Neutrophil (primary cell): ENCODE measurements at regions not wholly inside any gene's neighbourhood (a gene's known extent, or its start where the extent isn't known, plus 50 kb on each side); places are given as distances from the start of the nearest gene placed in this dataset.

Experiments
- H3K27ac ChIP-seq: fragments of 200-600 bp; sonication (generic); 2 replicates; pipeline ENCODE4 v1.5.1; 2016; ENCODE audit warnings: mild to moderate bottlenecking, moderate library complexity
- H3K27me3 ChIP-seq: fragments of 200-600 bp; sonication (generic); 2 replicates; pipeline ENCODE4 v1.6.0; 2016; ENCODE audit warnings: mild to moderate bottlenecking
- H3K36me3 ChIP-seq: fragments of 200-600 bp; sonication (generic); 2 replicates; pipeline ENCODE4 v1.5.1; 2017
- H3K4me1 ChIP-seq, 2 experiments: fragments of 200-600 bp in 1 of 2; sonication (generic) in 1 of 2; 1 replicate in 1 of 2; 2 replicates in 1 of 2; pipeline versions ENCODE4 v1.5.1 to v1.6.1; 2013 to 2016; ENCODE audit warnings: low read depth in 1 of 2, low read length in 1 of 2, mild to moderate bottlenecking in 1 of 2, moderate library complexity in 1 of 2; ENCODE audit not compliant: control insufficient read depth in 1 of 2, insufficient read depth in 1 of 2
- H3K4me3 ChIP-seq, 2 experiments: fragments of 200-600 bp in 1 of 2; sonication (generic) in 1 of 2; 1 replicate in 1 of 2; 2 replicates in 1 of 2; pipeline ENCODE4 v1.5.1; 2013 to 2016; ENCODE audit warnings: low read depth in 1 of 2, low read length in 1 of 2, mild to moderate bottlenecking in 1 of 2, moderate library complexity in 1 of 2
- H3K9me3 ChIP-seq: fragments of 200-600 bp; sonication (generic); 2 replicates; pipeline ENCODE4 v1.5.1; 2016
- TF ChIP-seq, protein P1 (sequence below): fragments of 200-600 bp; sonication (generic); IDR thresholded peaks from 2 replicates; pipeline ENCODE4 v1.5.1; 2016; ENCODE audit warnings: antibody characterized with exemption

- Histone ChIP-seq H3K27me3 (no peaks in the 10 kb centered on the region), H3K4me1 (no peaks in the 10 kb centered on the region), H3K9me3 (no peaks in the 10 kb centered on the region), H3K4me3 (no peak overlapping the region), H3K36me3 (no peaks in the 10 kb centered on the region), H3K27ac (no peak overlapping the region)
- TF ChIP-seq, protein P1, sequence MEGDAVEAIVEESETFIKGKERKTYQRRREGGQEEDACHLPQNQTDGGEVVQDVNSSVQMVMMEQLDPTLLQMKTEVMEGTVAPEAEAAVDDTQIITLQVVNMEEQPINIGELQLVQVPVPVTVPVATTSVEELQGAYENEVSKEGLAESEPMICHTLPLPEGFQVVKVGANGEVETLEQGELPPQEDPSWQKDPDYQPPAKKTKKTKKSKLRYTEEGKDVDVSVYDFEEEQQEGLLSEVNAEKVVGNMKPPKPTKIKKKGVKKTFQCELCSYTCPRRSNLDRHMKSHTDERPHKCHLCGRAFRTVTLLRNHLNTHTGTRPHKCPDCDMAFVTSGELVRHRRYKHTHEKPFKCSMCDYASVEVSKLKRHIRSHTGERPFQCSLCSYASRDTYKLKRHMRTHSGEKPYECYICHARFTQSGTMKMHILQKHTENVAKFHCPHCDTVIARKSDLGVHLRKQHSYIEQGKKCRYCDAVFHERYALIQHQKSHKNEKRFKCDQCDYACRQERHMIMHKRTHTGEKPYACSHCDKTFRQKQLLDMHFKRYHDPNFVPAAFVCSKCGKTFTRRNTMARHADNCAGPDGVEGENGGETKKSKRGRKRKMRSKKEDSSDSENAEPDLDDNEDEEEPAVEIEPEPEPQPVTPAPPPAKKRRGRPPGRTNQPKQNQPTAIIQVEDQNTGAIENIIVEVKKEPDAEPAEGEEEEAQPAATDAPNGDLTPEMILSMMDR: no peak
Measured at GRCh38 chr1:90341516-90341915, 346.6 kb downstream of the ZNF326 start.

DNA sequence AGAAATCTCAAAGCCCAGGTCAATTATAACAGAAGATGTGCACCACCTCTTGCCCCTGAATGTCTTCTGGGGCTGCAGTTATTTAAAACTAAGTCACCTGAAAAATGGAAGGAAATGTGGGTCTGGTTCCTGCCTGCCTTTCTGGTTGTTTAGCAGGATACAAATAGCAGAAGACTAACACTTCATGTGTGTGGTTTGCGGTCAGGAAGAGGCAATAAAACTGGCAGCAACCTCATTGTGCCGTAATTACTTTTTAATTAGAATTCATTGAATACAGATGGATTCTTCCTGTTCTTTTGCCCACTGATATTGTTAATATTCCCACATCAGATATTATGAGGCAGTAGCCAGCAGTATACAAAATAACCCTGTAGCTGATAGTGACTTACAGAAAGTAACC is 345.7 kb downstream of the ZNF326 start:
- Histone ChIP-seq H3K4me3 (no peak overlapping the region), H3K9me3 (no peaks in the 10 kb centered on the region), H3K36me3 (no peaks in the 10 kb centered on the region), H3K4me1 (no peaks in the 10 kb centered on the region), H3K27ac (no peak overlapping the region), H3K27me3 (no peaks in the 10 kb centered on the region)
- TF ChIP-seq, protein P1: no peak

DNA sequence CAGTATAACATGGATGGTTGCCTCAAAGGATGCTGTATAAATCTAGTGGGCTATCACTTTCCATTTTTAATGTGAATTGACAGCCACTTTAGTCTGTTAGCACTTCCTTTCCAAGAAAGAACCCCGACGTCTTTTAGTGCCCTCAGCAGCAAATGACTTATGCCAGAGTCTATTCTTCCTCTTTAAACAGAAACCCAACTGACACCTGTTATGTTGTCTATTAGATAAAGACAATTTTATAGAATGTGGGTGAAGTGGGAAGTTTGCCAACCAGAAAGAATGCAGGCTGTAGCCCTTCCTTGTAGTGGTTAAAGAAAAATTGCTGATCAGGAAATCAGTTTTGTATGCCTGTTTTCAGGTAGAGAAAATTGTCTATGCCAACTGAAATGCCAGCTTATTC is 344.9 kb downstream of the ZNF326 start:
- no peaks in the 10 kb centered on the region for H3K36me3 ChIP-seq
- no peaks in the 10 kb centered on the region for H3K9me3 ChIP-seq
- no peaks in the 10 kb centered on the region for H3K27me3 ChIP-seq
- TF ChIP-seq, protein P1: no peak
- H3K4me1 ChIP-seq: no peaks in the 10 kb centered on the region
- no peak overlapping the region for H3K4me3 ChIP-seq
- H3K27ac ChIP-seq: no peak overlapping the region

GRCh38 chr1:90336552-90337324 is 341.8 kb downstream of the ZNF326 start:
- Histone ChIP-seq H3K36me3 (no peaks in the 10 kb centered on the region), H3K4me1 (no peaks in the 10 kb centered on the region)
- TF ChIP-seq, protein P1: no peak

GRCh38 chr1:90335558-90335957 is 340.6 kb downstream of the ZNF326 start:
- no peak overlapping the region for H3K4me3 ChIP-seq
- TF ChIP-seq, protein P1: no peak

More at GRCh38 chr1:90336552-90337324, 341.8 kb downstream of the ZNF326 start:
- Histone ChIP-seq H3K4me3 (no peak overlapping the region), H3K27ac (no peak overlapping the region), H3K9me3 (no peaks in the 10 kb centered on the region), H3K27me3 (no peaks in the 10 kb centered on the region)

More at GRCh38 chr1:90335558-90335957, 340.6 kb downstream of the ZNF326 start:
- Histone ChIP-seq H3K36me3 (no peaks in the 10 kb centered on the region), H3K27ac (no peak overlapping the region), H3K27me3 (no peaks in the 10 kb centered on the region), H3K9me3 (no peaks in the 10 kb centered on the region), H3K4me1 (no peaks in the 10 kb centered on the region)
